ENCODE measurements at regions not wholly inside any gene's neighbourhood (a gene's known extent, or its start where the extent isn't known, plus 50 kb on each side); places are given as distances from the start of the nearest gene placed in this dataset.
"Not testable (repeated sequence)": the region's sequence is repeated elsewhere in the genome, so short reads cannot be mapped to it uniquely, and the experiment has no call there.

GRCh38 chr3:43236008-43236407, 50.3 kb upstream of the SNRK start:
- no peak for DNase-seq

- no peak for DNase-seq
Observed at GRCh38 chr3:43233062-43233461, 53.3 kb upstream of the SNRK start.

- DNase-seq, result no peak
Observed at GRCh38 chr3:43231276-43232000, 54.9 kb upstream of the SNRK start.

- not testable (repeated sequence) for DNase-seq
Observed at GRCh38 chr3:43229865-43230264, 56.5 kb upstream of the SNRK start.

GRCh38 chr3:43227685-43228084, 58.7 kb upstream of the SNRK start:
- not testable (repeated sequence) for DNase-seq

GRCh38 chr3:43224405-43225073, 61.8 kb upstream of the SNRK start:
- DNase-seq, result no peak

GRCh38 chr3:43223670-43224364, 62.5 kb upstream of the SNRK start:
- no peak for DNase-seq

GRCh38 chr3:43222590-43222989, 63.8 kb upstream of the SNRK start:
- DNase-seq, result no peak

- DNase-seq, result no peak
Observed at GRCh38 chr3:43221076-43221475, 65.3 kb upstream of the SNRK start.

GRCh38 chr3:43219616-43220015, 66.7 kb upstream of the SNRK start:
- no peak for DNase-seq

GRCh38 chr3:43218921-43219320, 67.4 kb upstream of the SNRK start:
- DNase-seq, result no peak

- no peak for DNase-seq
Observed at GRCh38 chr3:43218156-43218555, 68.2 kb upstream of the SNRK start.

- DNase-seq, result no peak
Observed at GRCh38 chr3:43217633-43218032, 68.7 kb upstream of the SNRK start.

- DNase-seq, result no peak
Observed at GRCh38 chr3:43217206-43217605, 69.1 kb upstream of the SNRK start.

- no peak for DNase-seq
Observed at GRCh38 chr3:43215663-43216275, 70.6 kb upstream of the SNRK start.

GRCh38 chr3:43215138-43215537, 71.2 kb upstream of the SNRK start:
- no peak for DNase-seq

GRCh38 chr3:43214616-43215015, 71.7 kb upstream of the SNRK start:
- DNase-seq, result no peak

- DNase-seq, result no peak
Observed at GRCh38 chr3:43213631-43214030, 72.7 kb upstream of the SNRK start.

GRCh38 chr3:43212914-43213611, 73.3 kb upstream of the SNRK start:
- no peak for DNase-seq

- DNase-seq, result no peak
Observed at GRCh38 chr3:43211681-43212080, 74.7 kb upstream of the SNRK start.

- DNase-seq, result no peak
Observed at GRCh38 chr3:43210049-43211027, 76.0 kb upstream of the SNRK start.

Measured in right kidney (tissue), 1 donor.